Uterus (tissue), 3 donors: ENCODE measurements at regions not wholly inside any gene's neighbourhood (a gene's known extent, or its start where the extent isn't known, plus 50 kb on each side); places are given as distances from the start of the nearest gene placed in this dataset.

Experiments
- DNase-seq, 2 donors: peaks; one replicate each; pipeline ENCODE4 v3.0.0-alpha.2; 2019 to 2020
- H3K27ac ChIP-seq, 2 donors: fragments of 200-600 bp; sonication (generic); 1 replicate in 1 of 2; 2 replicates in 1 of 2; pipeline ENCODE4 v1.5.1; 2016 to 2018
- H3K27me3 ChIP-seq, 2 donors: fragments of 200-600 bp; sonication (generic); one replicate each; pipeline ENCODE4 v1.5.1; 2018 to 2019; ENCODE audit warnings: control low read depth in 1 of 2
- H3K36me3 ChIP-seq, 2 donors: fragments of 200-600 bp; sonication (generic); one replicate each; pipeline ENCODE4 v1.5.1; 2019; ENCODE audit warnings: control low read depth in 1 of 2
- H3K4me1 ChIP-seq, 2 donors: fragments of 200-600 bp; sonication (generic); one replicate each; pipeline ENCODE4 v1.5.1; 2018 to 2019; ENCODE audit warnings: control low read depth in 1 of 2
- H3K4me3 ChIP-seq, 2 donors: fragments of 200-600 bp; sonication (generic); 1 replicate in 1 of 2; 2 replicates in 1 of 2; pipeline ENCODE4 v1.5.1; 2018 to 2019; ENCODE audit warnings: mild to moderate bottlenecking in 1 of 2
- H3K9me3 ChIP-seq, 2 donors: fragments of 200-600 bp; sonication (generic); one replicate each; pipeline ENCODE4 v1.5.1; 2019; ENCODE audit warnings: control low read depth in 1 of 2
- CTCF ChIP-seq, 4 experiments: fragments of 200-600 bp in 2 of 4; fragments of 450-650 bp in 2 of 4; sonication (generic) in 2 of 4; IDR thresholded peaks; one replicate each; pipeline ENCODE4 v1.5.1; 2016 to 2019; ENCODE audit warnings: antibody characterized with exemption in 4 of 4, mild to moderate bottlenecking in 2 of 4, moderate library complexity in 1 of 4
- POLR2A ChIP-seq, 2 donors: fragments of 450-650 bp; IDR thresholded peaks; one replicate each; pipeline ENCODE4 v1.6.1; 2016; ENCODE audit warnings: antibody characterized with exemption in 2 of 2, mild to moderate bottlenecking in 1 of 2, moderate library complexity in 1 of 2
- intact Hi-C: fragments of 100-400 bp; cut with DNase I; formaldehyde crosslinking; loops from one replicate; pipeline ENCODE4 v1.15.1; 2023; ENCODE audit warnings: low total_unique reads
- donor health status: DM: yes; HTN: yes; CAD: no.

DNA sequence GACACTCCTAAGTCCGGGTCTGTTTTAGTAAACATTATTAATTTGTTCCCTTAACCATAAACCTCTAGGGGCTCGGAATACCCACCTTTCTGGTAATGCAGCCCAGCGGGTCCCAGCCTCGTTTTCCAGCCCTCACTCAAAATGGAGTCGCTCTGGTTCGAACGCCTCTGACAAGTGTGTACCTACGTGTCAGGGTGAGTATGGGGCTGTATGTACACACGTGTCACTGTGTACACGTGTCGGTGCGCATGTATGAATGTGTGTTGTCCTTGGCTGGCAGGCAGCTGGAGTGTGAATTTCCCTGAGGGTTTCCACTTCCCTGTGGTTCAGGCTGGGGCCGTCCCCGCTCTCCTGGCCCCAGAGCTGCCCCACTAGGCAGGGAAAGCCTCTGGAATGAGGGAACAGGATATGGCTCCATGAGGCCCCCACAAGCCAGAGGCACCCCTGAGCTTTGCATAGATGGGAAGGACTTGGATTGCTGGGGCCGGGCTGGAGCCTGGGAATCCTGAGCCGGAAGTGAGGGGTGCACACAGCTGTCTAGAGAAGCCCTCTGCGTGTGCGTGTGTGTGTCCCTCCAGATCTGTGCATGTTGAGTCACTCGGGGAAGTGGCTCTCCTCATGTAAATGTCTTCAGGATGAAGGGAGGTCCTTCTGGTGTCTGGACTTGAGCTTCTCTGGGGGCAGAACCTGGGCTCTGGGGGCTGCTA, 160.8 kb upstream of the IER5L start:
- intact Hi-C loops: no loop called here
- H3K27ac ChIP-seq: peak overlapping the region in 1 of 2 donors; percentile 6
- H3K27me3 ChIP-seq: no peaks in the 10 kb centered on the region
- TF ChIP-seq CTCF (IDR thresholded peaks at IDR 0.05) (no peak), POLR2A (IDR thresholded peaks at IDR 0.05) (no peak)
- no peak overlapping the region for H3K4me3 ChIP-seq
- H3K36me3 ChIP-seq: no peaks in the 10 kb centered on the region
- peaks cover 17 to 20% of the 10 kb centered on the region in 2 donors for H3K4me1 ChIP-seq
- H3K9me3 ChIP-seq: no peaks in the 10 kb centered on the region
- no peak for DNase-seq

- no peaks in the 10 kb centered on the region for H3K36me3 ChIP-seq
- intact Hi-C loops: no loop called here
- no peaks in the 10 kb centered on the region for H3K9me3 ChIP-seq
- DNase-seq: peak in 1 of 2 donors; percentile 36
- peak overlapping the region; percentile 22 to 26 for H3K4me3 ChIP-seq
- peak overlapping the region; percentile 81 to 87 for H3K27ac ChIP-seq
- TF ChIP-seq POLR2A (IDR thresholded peaks at IDR 0.05) (no peak), CTCF (IDR thresholded peaks at IDR 0.05) (no peak)
- no peaks in the 10 kb centered on the region for H3K27me3 ChIP-seq
- peaks cover 20 to 23% of the 10 kb centered on the region in 2 donors for H3K4me1 ChIP-seq
Measured at GRCh38 chr9:129337336-129338140, 159.5 kb upstream of the IER5L start.

GRCh38 chr9:129336601-129337331, 158.7 kb upstream of the IER5L start:
- Histone ChIP-seq H3K27me3 (no peaks in the 10 kb centered on the region), H3K4me3 (peak overlapping the region; percentile 22 to 26), H3K4me1 (peaks cover 20 to 23% of the 10 kb centered on the region in 2 donors), H3K36me3 (no peaks in the 10 kb centered on the region), H3K27ac (peak overlapping the region; percentile 81 to 87), H3K9me3 (no peaks in the 10 kb centered on the region)
- TF ChIP-seq POLR2A (IDR thresholded peaks at IDR 0.05): no peak
- TF ChIP-seq CTCF (IDR thresholded peaks at IDR 0.05): no peak
- peak in 1 of 2 donors; percentile 56 for DNase-seq
- intact Hi-C loops: no loop called here

GRCh38 chr9:129336130-129336528, 158.1 kb upstream of the IER5L start:
- no peak for TF ChIP-seq POLR2A (IDR thresholded peaks at IDR 0.05)
- no peak for TF ChIP-seq CTCF (IDR thresholded peaks at IDR 0.05)
- H3K9me3 ChIP-seq: no peaks in the 10 kb centered on the region
- H3K36me3 ChIP-seq: no peaks in the 10 kb centered on the region
- H3K27me3 ChIP-seq: no peaks in the 10 kb centered on the region
- H3K4me1 ChIP-seq: peaks cover 20 to 23% of the 10 kb centered on the region in 2 donors
- peak overlapping the region in 1 of 2 donors; percentile 26 for H3K4me3 ChIP-seq
- no peak for DNase-seq
- intact Hi-C loops: no loop called here
- peak overlapping the region; percentile 81 to 87 for H3K27ac ChIP-seq
